ENCODE measurements at regions not wholly inside any gene's neighbourhood (a gene's known extent, or its start where the extent isn't known, plus 50 kb on each side); places are given as distances from the start of the nearest gene placed in this dataset.

DNA sequence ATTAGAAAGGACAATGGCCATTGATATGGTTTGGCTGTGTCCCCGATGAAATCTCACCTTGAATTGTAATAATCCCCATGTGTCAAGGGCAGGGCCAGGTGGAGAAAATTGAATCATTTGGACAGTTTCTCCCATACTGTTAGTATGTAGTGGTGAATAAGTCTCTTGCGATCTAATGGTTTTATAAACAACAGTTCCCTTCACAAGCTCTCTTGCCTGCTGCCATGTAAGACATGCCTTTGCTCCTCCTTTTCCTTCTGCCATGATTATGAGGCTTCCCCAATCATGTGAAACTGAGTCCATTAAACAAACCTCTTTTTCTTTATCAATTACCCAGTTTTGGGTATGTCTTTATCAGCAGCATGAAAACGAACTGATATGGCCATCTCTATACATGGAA lies 302.7 kb downstream of the SFMBT2 start:
- TF ChIP-seq SUZ12 (IDR thresholded peaks at IDR 0.05) (no peak), FOXM1 (IDR thresholded peaks at IDR 0.05; ENCODE audit: borderline replicate concordance) (no peak), L3MBTL2 (conservative IDR thresholded peaks at IDR 0.05) (no peak), ELF4 (IDR thresholded peaks at IDR 0.05) (no peak), ARNT (IDR thresholded peaks at IDR 0.05) (no peak), FOXA1 (IDR thresholded peaks at IDR 0.05) (no peak), SP1 (IDR thresholded peaks at IDR 0.05) (no peak), BHLHE40 (IDR thresholded peaks at IDR 0.05; ENCODE audit: borderline replicate concordance) (no peak)
- TF ChIP-seq, protein P1, sequence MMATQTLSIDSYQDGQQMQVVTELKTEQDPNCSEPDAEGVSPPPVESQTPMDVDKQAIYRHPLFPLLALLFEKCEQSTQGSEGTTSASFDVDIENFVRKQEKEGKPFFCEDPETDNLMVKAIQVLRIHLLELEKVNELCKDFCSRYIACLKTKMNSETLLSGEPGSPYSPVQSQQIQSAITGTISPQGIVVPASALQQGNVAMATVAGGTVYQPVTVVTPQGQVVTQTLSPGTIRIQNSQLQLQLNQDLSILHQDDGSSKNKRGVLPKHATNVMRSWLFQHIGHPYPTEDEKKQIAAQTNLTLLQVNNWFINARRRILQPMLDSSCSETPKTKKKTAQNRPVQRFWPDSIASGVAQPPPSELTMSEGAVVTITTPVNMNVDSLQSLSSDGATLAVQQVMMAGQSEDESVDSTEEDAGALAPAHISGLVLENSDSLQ (IDR thresholded peaks at IDR 0.05), result no peak

All from HEK293T (cell line).